GM12892 (cell line): ENCODE measurements at regions not wholly inside any gene's neighbourhood (a gene's known extent, or its start where the extent isn't known, plus 50 kb on each side); places are given as distances from the start of the nearest gene placed in this dataset.

Experiments
- POLR2A ChIP-seq: IDR thresholded peaks from 2 replicates; pipeline ENCODE4 v1.6.1; 2011; ENCODE audit warnings: low read depth, low read length, control low read depth
- POLR2AphosphoS5 ChIP-seq: IDR thresholded peaks from 2 replicates; pipeline ENCODE4 v1.6.1; 2011; ENCODE audit warnings: low read depth, low read length, control low read depth
- TAF1 ChIP-seq: IDR thresholded peaks from 2 replicates; pipeline ENCODE4 v1.6.1; 2011; ENCODE audit warnings: low read depth, mild to moderate bottlenecking, control low read depth, low read length, borderline replicate concordance

GRCh38 chr6:113574147-113574546 lies 283.0 kb upstream of the MARCKS start:
- TF ChIP-seq POLR2A = no peak
- no peak for TF ChIP-seq POLR2AphosphoS5
- no peak for TF ChIP-seq TAF1
